Cerebellar cortex (tissue), 1 donor: ENCODE measurements at regions not wholly inside any gene's neighbourhood (a gene's known extent, or its start where the extent isn't known, plus 50 kb on each side); places are given as distances from the start of the nearest gene placed in this dataset.

Source experiments
- DNase-seq: peaks from one replicate; pipeline ENCODE4 v3.0.0-alpha.2; 2015; ENCODE audit warnings: low spot score

DNA sequence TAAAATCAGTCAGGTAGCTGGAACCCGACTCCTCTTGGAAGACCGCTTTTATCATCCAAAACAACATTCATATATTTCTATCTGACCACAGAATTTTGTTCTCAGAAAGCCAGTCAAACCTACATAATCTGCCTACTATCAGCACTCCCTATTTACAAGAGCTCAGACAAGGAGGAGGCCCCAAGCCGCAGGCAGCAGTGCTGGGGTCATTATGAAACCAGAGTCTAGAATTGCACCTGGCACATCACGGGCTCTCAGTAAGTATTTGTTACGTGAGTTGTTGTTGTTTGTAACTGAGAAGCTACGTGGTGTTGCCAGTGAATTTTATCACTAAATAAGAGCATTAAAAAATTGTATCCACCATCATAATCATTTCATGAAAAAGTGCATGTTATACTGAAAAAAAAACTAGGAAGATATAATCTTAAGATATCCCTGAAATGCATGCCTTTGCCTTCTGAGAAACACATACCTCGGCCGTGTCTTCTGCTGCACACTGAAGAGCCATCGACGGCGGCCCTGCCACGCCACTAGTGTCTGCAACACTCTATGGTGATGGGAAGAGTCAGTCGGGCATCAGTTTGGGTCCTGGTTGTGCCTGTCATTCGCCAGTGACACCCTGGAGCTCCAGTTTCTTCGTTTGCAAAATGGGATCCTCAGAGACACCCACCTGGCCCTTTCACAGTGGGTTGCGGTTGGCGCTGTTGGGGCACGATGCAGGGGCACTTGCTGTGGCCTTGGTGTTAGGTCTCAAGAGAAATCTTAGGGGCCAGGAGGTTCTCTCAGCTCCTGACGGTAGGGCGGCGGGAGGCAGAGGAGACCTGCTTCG is 505.9 kb downstream of the EIPR1 start:
- DNase-seq = no peak

DNA sequence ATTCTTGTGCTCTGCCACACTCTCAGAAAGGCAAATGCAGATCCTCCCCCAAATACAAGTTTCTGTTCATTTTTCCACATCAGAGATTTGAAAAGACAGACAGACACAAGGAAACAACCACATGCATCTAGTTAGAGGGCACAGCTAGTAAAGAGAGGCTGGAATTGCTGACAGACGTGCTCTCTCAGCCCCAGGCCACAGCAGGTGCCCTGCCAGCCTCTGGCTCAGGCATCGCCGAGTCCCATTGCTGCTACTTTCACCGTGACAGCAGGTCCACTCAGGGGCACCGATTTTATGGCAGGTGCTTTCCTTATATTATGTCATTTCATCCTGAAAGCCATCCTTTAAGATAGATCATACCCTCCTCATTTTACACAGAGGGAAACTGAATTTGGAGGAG is 507.5 kb downstream of the EIPR1 start:
- DNase-seq = no peak

- no peak for DNase-seq
Measured at GRCh38 chr2:2869553-2869952, 508.1 kb downstream of the EIPR1 start.

GRCh38 chr2:2868085-2868484 is 509.5 kb downstream of the EIPR1 start:
- DNase-seq = no peak

- DNase-seq = no peak
Measured at GRCh38 chr2:2867397-2867979, 510.1 kb downstream of the EIPR1 start.

DNA sequence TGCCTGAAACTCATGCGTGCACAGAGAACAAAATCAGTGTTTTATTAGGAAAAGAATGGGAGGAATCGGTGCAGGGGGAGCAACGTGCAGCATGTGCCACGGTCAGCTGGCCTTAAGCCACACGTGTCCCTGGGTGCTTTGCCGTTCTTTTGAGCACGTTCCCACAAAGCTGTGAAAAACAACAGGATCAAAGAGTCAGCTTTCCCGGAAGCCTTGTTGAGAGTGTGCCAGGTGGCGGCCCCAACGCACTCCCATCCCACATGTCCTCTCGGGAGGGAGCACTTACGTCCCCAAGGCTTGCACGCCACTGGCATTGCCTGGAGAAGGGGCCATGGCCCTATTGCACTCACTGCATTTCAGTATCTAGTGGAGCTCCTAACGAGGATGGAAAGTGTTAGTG is 511.2 kb downstream of the EIPR1 start:
- DNase-seq = no peak

DNA sequence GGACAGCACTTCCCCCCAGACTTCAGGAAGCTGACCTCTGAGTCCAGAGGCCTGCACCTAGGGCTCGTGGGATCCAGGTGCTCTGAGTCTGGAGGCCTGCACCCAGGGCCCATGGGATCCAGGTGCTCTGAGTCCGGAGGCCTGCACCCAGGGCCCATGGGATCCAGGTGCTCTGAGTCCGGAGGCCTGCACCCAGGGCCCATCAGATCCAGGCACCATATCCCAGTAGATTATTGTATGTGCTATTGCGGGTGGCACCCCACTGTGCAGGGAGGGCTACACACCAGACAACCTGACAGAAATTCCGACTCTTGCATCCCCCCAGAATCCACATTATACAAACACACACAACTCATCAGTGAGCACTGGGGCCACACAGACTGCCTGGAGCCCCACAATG is 515.2 kb downstream of the EIPR1 start:
- no peak for DNase-seq

DNA sequence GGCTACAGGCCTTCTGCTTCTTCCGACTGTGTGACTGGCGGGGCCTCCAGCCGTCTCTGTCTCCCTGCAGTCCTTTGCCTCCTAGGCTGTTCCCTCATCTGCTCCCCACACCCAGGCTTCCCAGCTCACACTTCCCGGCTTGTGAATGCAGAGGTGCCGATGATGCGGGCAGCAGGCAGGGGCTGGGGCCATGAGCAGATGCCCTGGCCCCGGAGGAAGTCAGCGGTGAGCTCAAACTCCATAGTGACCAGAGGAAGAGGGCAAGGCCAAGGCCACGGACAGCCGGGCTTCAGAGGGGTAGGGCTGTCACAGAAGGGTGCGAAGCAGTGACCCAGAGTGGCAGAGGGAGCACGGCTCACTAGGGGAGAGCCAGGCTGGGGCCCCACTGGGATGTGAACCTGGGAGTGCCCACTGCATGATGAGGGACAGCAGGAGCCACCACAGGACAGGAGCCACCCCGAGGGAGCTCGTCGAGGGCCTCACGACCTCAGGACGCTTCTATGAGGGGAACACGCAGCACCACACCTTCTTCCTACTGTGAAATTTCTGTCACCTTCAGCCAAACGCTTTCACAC is 515.9 kb downstream of the EIPR1 start:
- DNase-seq = no peak

DNA sequence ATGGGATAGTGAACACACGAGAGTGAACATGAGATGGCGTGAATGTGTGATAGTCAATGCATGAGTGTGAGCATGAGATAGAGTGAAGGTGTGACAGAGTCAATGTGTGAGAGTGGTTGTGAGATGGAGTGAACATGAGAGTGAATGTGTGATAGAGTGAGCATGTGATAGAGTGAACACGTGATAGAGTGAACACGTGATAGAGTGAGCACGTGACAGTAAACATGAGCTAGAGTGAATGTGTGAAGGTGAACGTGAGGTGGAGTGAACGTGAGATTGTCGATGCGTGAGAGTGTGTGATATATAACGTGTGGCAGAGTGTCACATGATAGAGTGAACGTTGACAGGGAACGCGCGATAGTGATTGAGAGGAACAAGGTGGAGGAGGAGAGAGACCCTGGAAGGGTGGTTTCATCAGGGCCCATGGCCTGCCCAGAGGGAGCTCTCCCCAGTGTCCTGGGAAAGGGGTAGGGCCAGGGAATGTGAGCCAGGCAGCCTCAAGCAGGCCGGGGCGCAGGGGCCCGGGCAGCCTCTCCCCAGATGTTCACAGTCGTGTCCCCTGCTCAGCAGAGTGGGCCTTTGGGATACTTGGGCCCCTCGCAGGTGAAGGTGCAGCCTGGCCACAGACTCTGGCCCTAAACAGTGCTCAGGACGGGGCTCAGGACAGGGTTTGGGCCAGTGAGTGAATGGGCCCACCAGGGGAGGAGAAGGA is 516.9 kb downstream of the EIPR1 start:
- DNase-seq = no peak

DNA sequence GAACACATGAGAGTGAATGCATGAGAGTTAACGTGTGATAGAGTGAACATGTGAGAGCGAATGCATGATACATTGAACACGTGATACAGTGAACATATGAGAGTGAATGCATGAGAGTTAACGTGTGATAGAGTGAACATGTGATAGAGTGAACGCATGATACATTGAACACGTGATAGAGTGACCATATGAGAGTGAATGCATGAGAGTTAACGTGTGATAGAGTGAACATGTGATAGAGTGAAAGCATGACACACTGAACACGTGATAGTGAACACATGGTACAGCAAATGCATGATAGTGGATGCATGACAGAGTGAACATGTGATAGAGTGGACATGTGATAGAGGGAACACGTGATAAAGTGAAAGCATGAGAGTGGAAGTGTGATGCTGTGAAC is 517.9 kb downstream of the EIPR1 start:
- DNase-seq = no peak

GRCh38 chr2:2859164-2859563 is 518.5 kb downstream of the EIPR1 start:
- no peak for DNase-seq

DNA sequence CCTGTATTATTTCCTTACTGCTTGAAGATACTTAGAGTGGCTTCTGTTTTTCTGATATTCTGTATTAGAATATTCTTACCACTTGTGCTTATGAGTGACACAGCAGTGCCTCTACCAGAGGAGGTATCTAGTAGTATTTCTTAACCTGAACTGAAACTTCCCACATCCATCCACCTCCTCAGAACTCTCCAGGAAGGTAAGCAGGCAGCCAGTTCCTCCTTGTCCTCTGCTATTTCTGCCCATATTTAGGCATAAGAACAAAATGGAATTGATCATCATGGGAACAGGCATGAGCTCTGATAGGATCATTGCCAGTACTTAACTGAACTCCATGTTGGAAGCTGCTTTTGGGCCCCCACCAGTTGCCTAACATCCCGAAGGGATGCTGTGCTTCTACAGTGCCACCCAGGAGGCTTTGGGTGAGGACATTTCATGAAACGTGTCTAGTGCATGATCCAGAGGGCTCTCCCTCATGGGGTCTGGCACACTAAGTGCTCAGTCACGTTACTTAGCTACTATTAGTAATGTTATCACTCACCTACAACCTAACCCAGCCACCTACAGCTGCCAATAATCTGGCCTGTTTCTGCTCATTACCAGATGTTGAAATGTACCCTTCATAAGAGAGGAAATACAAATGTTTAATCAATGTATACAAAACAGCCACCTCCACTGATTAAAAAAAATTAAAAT is 520.7 kb downstream of the EIPR1 start:
- DNase-seq = no peak

GRCh38 chr2:2855297-2855696 is 522.3 kb downstream of the EIPR1 start:
- no peak for DNase-seq

GRCh38 chr2:2853346-2853745 is 522.3 kb upstream of the MYT1L start:
- DNase-seq = peak; percentile 41

DNA sequence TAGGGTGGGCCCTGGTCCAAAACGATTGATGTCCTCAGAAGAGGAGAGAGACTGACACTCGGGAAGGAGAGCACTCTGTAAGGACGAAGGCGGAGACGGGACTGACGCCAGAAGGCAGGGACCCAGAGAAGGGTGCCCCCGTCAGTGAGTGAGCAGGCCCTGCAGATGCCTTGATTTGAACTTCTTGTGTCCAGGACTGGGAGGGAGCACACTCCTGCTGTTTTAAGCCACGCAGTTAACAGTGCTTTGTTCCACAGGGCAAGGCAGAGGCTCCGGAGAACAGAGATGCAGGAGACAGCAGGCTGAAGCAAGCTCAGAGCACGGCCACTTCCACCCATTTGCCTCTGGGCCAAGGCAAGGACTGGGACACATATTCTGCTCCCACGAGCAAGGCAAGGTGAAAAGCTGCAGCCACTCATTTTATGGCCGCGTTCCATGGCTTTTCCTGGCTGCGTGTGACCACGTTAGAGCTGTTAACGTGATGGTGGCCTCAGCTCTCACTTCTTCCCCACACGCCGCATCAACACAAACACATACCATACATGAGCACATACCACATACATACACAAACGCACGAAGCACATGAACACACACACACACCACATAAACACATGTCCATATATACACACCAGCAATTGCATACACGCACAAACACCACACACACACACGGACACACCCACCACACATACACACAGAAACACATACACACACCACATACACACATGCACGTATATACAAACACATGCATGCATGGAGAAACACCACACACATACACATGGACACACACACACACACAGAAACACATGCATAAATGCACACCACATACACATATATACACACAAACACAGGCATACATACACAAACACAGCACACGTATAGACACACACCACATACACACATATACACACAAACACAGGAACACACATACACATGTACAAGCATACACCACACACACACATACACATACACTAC is 521.0 kb upstream of the MYT1L start:
- no peak for DNase-seq

- DNase-seq = no peak
Measured at GRCh38 chr2:2851316-2851715, 520.2 kb upstream of the MYT1L start.

DNA sequence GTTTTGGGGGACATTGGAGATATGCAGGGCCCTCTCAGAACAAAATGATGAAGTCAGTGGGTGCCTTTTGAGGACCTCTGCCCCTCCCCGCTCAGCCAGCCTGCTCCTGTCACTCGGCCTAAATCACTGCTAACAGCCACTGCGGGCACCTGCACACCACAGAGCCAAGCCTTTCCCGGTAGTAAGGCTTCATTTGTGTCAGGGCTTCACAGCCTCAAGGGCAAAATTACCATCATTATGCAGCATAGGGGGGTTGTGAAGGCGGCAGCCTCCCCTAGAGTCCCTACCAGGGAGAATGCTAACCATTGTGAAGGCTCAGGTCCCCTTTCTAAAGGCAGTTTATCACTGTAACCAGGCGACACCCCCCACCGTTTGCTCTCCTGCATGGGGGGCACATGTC is 519.8 kb upstream of the MYT1L start:
- DNase-seq = no peak

DNA sequence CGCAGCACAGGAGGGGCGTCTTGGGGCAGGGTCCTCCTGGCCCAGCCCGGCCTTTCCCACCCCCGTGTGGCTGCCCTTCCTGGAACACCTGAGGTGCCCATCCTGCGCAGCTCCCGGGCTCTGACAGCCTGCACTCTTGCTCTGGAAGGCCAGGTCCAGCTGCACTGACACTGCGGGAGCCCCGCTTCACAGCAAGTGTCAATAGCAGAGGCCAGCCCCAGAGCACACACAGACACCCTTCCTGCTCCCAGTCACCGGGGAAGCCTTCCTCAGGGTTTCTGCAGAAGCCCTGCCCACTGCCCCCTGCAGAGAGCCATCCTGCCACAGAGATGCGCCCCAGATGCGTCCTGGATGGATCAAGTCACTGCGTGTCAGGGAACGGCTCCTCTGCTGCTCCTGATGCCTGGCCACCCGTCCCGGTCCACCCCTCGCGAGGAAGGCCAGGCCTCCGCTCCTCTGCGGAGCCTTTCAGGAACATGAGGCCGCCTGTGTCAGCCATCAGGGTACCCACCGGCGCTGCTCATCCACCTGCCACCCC is 519.2 kb upstream of the MYT1L start:
- no peak for DNase-seq

DNA sequence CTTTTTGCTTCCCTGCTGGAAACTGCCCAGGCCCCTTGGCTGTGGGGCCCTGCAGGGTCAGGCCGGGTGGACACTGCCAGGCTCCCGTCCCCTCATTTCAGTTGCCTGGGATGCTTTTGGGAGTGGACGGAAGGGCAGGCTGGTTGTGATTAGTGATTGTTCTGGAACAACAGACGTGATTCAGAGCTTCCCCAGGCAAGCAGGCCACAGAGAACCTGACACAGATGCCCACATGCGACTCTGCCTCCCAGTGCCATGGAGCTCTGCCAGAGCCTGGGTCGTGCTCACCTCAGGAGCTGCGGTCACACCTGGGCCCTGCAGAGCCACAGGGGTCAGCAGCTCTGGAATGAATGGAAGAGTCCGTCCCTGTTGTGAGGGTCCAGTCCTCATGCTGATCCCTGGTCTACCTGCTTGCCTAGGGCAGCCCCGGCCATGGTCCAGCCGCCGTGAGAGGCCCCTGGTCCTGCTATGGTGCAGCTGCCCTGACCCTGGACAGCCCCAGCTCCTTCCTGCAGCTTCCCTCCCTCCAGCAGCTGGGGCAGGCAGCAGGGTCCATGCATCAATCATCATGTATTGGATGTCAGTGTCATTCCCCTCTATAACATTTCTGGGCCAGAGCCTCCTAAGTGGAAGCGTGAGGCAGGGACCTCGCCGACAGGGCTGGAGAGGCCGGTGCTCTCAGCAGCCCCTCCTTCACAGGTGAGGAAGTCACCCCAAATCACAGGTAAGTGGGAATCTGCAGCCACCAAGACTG is 518.6 kb upstream of the MYT1L start:
- DNase-seq = no peak
